PC-3 (cell line): ENCODE measurements at regions not wholly inside any gene's neighbourhood (a gene's known extent, or its start where the extent isn't known, plus 50 kb on each side); places are given as distances from the start of the nearest gene placed in this dataset.

ENCODE experiments used
- EZH2 ChIP-seq: fragments of 300-600 bp; sonication (generic); IDR thresholded peaks from one replicate; pipeline ENCODE4 v1.6.1; 2017; ENCODE audit warnings: antibody characterized with exemption, mild to moderate bottlenecking, low read length; ENCODE audit not compliant: unreplicated experiment
- TF ChIP-seq, protein P1 (sequence below): fragments of 300-600 bp; sonication (generic); conservative IDR thresholded peaks from 2 replicates; pipeline ENCODE4 v1.5.1; 2017; ENCODE audit warnings: antibody characterized with exemption, low read depth, mild to moderate bottlenecking, low read length

GRCh38 chr5:167880420-167880819 is 411.0 kb upstream of the WWC1 start:
- TF ChIP-seq, protein P1, sequence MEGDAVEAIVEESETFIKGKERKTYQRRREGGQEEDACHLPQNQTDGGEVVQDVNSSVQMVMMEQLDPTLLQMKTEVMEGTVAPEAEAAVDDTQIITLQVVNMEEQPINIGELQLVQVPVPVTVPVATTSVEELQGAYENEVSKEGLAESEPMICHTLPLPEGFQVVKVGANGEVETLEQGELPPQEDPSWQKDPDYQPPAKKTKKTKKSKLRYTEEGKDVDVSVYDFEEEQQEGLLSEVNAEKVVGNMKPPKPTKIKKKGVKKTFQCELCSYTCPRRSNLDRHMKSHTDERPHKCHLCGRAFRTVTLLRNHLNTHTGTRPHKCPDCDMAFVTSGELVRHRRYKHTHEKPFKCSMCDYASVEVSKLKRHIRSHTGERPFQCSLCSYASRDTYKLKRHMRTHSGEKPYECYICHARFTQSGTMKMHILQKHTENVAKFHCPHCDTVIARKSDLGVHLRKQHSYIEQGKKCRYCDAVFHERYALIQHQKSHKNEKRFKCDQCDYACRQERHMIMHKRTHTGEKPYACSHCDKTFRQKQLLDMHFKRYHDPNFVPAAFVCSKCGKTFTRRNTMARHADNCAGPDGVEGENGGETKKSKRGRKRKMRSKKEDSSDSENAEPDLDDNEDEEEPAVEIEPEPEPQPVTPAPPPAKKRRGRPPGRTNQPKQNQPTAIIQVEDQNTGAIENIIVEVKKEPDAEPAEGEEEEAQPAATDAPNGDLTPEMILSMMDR, result no peak
- TF ChIP-seq EZH2, result no peak
